ENCODE measurements at regions not wholly inside any gene's neighbourhood (a gene's known extent, or its start where the extent isn't known, plus 50 kb on each side); places are given as distances from the start of the nearest gene placed in this dataset.

DNA sequence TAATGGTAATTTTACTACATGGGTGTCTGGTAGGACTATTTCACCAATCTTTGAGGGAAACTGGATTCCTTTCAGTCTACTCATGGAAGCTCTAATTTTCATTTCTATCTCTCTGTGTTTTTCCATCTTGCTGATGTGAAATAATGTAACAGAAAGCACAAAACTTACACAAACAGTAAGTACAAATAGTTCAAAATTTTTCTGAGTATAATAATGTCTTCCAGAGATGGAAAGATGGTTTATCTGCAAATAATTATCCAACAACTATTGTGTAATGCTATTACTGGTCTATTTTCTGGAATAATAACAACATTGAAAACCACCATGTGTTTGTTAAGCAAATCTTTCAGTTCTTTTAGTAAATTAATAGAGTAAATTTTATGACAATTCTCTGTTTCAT lies 565.8 kb upstream of the MGMT start:
- ATAC-seq (no peak), DNase-seq (ENCODE audit: low spot score) (no peak)

- DNase-seq (ENCODE audit: low spot score) (no peak), ATAC-seq (no peak)
These were observed 564.9 kb upstream of the MGMT start for GRCh38 chr10:128902031-128902710.

GRCh38 chr10:128907155-128907941 lies 559.7 kb upstream of the MGMT start:
- ATAC-seq = no peak

DNA sequence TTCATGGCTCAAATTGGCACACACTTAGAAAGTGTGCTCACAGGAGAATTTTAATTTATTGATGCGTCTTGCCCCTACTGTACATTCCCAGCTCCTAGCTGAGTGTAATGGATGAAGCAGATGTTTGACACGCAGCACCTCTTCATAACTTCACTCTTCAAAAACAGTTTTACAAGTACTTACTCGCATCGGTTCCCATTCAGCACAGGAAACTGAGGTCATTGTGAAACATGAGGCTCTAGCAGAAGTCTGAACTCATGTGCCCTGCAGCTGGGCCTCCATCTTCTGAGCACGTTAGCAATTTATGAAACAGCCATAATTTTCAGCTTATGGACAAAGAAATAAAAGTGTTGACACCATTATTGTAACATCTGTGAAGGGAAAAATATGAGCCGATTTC lies 558.9 kb upstream of the MGMT start:
- DNase-seq (ENCODE audit: low spot score) (no peak), ATAC-seq (no peak)

More at GRCh38 chr10:128907155-128907941, 559.7 kb upstream of the MGMT start:
- DNase-seq (ENCODE audit: low spot score) = no peak

GRCh38 chr10:128908499-128908898 lies 558.5 kb upstream of the MGMT start:
- DNase-seq (ENCODE audit: low spot score) (no peak), ATAC-seq (no peak)

GRCh38 chr10:128912568-128913311 lies 554.3 kb upstream of the MGMT start:
- ATAC-seq (no peak), DNase-seq (ENCODE audit: low spot score) (no peak)

GRCh38 chr10:128914681-128915080 lies 552.4 kb upstream of the MGMT start:
- no peak for ATAC-seq

GRCh38 chr10:128915630-128916029 lies 551.4 kb upstream of the MGMT start:
- DNase-seq (ENCODE audit: low spot score) (no peak), ATAC-seq (no peak)

More at GRCh38 chr10:128914681-128915080, 552.4 kb upstream of the MGMT start:
- no peak for DNase-seq (ENCODE audit: low spot score)

DNA sequence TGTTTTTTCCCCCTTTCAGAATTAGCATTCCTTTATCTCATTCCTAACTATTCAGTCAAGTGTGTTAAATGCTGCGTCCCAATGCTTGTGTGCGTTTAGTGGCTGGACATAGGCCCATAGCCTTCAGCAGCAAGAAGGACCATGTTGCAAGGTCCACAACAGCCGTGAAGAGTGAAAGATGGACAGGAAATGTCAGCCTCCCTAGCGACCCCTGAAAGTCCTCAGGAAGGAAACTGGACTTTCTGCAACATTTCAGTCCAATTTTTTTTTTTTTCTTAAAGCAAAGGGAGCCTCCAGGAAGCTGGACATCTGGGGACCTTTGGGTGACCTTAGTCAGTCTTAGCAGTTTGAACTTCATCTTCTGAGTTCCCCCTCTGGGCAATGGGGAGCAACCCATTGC lies 550.7 kb upstream of the MGMT start:
- DNase-seq (ENCODE audit: low spot score) (no peak), ATAC-seq (no peak)

GRCh38 chr10:128921389-128922022 lies 545.5 kb upstream of the MGMT start:
- ATAC-seq (no peak), DNase-seq (ENCODE audit: low spot score) (no peak)

GRCh38 chr10:128922172-128922571 lies 544.9 kb upstream of the MGMT start:
- ATAC-seq (peak; percentile 55), DNase-seq (ENCODE audit: low spot score) (no peak)

DNA sequence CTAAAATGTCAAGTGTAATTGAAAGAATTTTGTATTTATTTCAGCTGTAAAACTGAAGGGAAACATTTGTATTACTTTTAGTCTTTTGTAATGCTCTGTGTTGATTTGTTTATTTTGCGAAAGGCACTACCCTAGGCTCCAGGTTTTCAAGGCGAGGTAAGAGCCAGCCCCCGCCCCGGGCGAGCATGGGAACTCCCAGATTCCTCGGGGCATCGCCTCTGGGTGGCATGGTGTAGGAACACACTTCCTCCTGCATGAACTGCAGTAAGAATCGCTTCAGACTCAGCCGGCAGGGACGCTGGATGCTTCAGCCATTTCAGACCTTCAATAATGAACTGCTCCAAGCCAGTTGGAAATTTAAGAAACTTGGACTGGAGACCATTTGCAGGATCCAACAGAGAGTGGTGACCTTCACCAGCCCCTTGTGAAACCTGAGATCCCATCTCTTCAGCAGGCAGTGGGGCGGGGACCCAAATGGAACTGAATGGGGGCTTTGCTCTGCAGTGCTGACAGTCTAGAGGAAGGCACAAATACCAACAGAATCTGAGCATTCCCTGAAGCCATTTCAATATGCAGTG lies 544.3 kb upstream of the MGMT start:
- ATAC-seq (no peak), DNase-seq (ENCODE audit: low spot score) (no peak)

- DNase-seq (ENCODE audit: low spot score) (no peak), ATAC-seq (no peak)
These were observed 542.1 kb upstream of the MGMT start for GRCh38 chr10:128924918-128925317.

DNA sequence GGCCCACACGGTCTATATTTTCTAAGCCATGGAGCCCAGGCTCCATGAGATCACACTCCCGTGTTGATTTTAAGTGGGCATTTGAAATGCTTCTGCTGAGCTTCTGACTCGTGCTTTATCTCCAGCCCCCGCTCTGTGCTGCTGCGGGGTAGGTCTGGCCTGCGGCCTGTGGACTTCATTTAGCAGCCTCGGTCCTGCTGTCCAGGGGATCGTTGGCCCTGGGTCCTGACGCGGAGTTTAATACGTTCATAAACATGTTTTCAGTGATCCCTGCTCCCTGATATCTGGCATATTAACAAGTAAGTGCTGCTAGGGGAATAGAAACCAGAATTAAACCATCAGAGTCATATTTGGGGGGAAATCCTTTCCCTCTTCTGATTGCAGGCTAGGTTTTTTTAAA lies 540.3 kb upstream of the MGMT start:
- ATAC-seq (no peak), DNase-seq (ENCODE audit: low spot score) (no peak)

DNA sequence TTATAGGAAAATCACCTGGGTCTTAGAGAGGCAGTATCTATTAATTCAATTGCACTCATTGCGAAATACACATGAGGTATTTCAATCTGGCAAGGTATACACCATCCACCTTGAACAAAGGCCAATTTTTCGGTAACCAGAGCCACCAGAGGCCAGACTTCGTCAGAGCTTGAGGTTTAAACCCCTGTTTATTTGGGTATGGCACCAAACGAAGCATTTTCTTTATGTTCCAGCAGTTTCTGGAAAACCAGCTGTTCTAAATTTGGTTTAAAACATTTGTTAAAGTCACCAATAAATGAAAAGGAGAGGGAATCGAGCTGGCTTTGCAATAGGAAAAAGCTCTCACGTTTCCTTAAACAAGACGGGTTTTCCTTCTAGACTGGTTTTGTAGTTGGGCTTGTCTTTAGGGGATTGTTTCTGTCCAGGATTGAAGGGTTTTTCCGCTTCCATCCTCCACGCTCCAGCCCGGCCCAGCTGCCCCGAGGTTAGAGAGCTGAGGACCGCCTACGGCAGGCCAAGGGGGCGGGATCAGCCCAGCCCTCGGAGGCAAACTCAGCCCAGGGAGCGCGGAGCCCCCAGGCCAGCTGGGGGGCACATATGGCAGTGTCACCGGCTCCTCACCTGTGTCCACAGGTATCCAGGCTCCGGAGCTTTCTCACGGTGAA lies 539.4 kb upstream of the MGMT start:
- DNase-seq (ENCODE audit: low spot score) (no peak), ATAC-seq (peak; percentile 80)

DNA sequence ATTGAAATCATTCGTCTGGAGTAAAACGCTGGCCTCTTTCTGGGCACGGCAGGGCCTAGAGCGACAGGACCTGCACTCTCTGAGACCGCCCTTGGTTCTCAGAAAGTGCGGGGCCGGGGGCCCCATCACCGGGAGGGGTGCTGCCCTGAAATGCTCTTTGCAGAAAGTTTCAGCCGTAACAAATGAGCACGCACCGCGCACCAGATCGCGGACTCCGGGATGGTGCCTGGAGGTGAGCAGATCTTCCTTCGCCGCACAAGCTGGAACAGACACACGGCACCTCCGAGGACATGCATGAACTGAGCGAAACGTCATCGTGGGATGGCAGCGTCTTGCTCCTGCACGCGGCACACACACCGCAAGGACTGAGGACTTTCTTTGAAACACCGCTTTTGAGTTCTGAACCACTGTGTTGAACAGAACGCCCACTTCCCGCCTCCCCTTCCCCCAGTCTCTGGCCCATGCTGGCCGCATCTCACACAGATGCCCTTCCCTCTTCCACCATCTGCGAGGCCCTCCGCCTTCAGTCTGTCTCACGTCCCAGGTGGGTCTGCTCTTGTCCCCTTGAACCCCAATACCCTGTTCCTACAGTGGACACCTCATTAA lies 538.7 kb upstream of the MGMT start:
- no peak for ATAC-seq
- DNase-seq (ENCODE audit: low spot score) = no peak

- DNase-seq (ENCODE audit: low spot score) (no peak), ATAC-seq (no peak)
These were observed 537.9 kb upstream of the MGMT start for GRCh38 chr10:128929131-128929530.

DNA sequence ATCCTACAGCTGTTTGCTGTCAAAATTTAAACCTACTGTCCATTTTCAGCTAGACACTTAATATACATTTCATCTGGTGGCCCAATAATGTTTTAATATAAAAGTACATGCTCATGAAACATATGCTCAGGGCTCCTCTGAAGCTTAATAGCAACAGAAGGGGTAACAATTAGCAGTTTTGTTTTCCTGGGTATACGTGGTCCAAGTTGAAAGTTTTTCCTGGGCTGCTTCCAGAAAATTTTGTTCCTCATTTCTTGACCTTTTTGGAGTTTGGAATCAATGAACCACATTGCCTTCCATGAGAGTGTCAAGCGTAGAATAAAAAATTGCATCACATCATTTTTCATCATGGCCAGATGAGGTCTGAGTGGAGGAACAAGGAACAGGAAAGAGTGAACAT lies 537.3 kb upstream of the MGMT start:
- no peak for ATAC-seq
- DNase-seq (ENCODE audit: low spot score) = no peak

DNA sequence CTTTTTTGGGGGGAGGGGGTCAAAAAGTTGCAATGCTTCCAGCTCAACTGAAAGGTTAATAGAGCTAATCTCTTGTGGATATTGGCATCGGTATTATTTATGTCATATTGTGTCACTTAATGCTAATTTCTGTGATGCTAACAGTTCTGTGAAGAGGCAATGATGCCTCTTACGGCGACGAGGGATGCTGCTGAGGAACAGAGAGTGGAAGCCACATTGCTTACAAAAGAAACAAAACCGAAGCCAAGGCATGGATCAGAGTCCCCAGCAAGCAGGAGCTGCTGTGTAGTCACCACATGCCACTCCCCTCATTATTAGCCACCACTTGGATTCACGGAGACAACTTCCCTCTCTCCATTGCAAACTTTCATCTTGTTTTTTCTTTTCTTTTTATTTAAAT lies 536.5 kb upstream of the MGMT start:
- no peak for DNase-seq (ENCODE audit: low spot score)
- ATAC-seq = no peak
